CD4-positive, alpha-beta T cell (primary cell): ENCODE measurements at regions not wholly inside any gene's neighbourhood (a gene's known extent, or its start where the extent isn't known, plus 50 kb on each side); places are given as distances from the start of the nearest gene placed in this dataset.

Source experiments
- ATAC-seq: fragments of 200-7000 bp; cut with Tn5 transposase; one replicate; pipeline ENCODE4 v1.10.0; 2022; ENCODE audit warnings: mild to moderate bottlenecking; ENCODE audit not compliant: poor library complexity
- CTCF ChIA-PET: fragments of 350-600 bp; sonication (Branson Sonifier 250); formaldehyde crosslinking; loops from one replicate; lab custom pipeline; 2021; ENCODE audit warnings: antibody characterized with exemption, inconsistent platforms; lab: Charles Lee
- POLR2A ChIA-PET: fragments of 350-600 bp; sonication (Branson Sonifier 250); formaldehyde crosslinking; loops from one replicate; lab custom pipeline; 2021; ENCODE audit warnings: antibody characterized with exemption, inconsistent platforms; lab: Charles Lee
- DNase-seq, 14 experiments: peaks; one replicate each; pipeline ENCODE4 v3.0.0-alpha.2; 2013 to 2020; ENCODE audit warnings: mixed read lengths in 2 of 14
- H3K27ac ChIP-seq, 2 donors: one replicate each; pipeline versions ENCODE4 v1.5.1 to v1.7.0; 2013; ENCODE audit warnings: low read length in 2 of 2, low read depth in 1 of 2, mild to moderate bottlenecking in 1 of 2
- H3K27me3 ChIP-seq, 2 experiments: 1 replicate in 1 of 2; 2 replicates in 1 of 2; pipeline versions ENCODE4 v1.6.1 to v1.7.0; 2013; ENCODE audit warnings: low read length in 2 of 2, control low read depth in 1 of 2, mild to moderate bottlenecking in 1 of 2, moderate library complexity in 1 of 2; ENCODE audit not compliant: insufficient read depth in 2 of 2, control insufficient read depth in 1 of 2
- H3K36me3 ChIP-seq: one replicate; pipeline ENCODE4 v1.6.1; 2013; ENCODE audit warnings: low read length, control low read depth; ENCODE audit not compliant: insufficient read depth
- H3K4me1 ChIP-seq: one replicate; pipeline ENCODE4 v1.6.1; 2013; ENCODE audit warnings: low read length, control low read depth; ENCODE audit not compliant: insufficient read depth
- H3K4me3 ChIP-seq: one replicate; pipeline ENCODE4 v1.5.1; 2013; ENCODE audit warnings: mild to moderate bottlenecking, low read length, moderate library complexity
- H3K9me3 ChIP-seq, 2 experiments: 1 replicate in 1 of 2; 2 replicates in 1 of 2; pipeline versions ENCODE4 v1.6.1 to v1.7.0; 2013; ENCODE audit warnings: low read length in 2 of 2, mild to moderate bottlenecking in 2 of 2, control low read depth in 1 of 2, moderate library complexity in 1 of 2; ENCODE audit not compliant: control insufficient read depth in 1 of 2, insufficient read depth in 1 of 2
- H3K27ac Mint-ChIP-seq: one replicate; pipeline ENCODE4 v1.8.0; 2020; ENCODE audit warnings: mixed read lengths
- H3K27me3 Mint-ChIP-seq: one replicate; pipeline ENCODE4 v1.8.0; 2021; ENCODE audit warnings: mixed read lengths
- H3K36me3 Mint-ChIP-seq: one replicate; pipeline ENCODE4 v1.8.0; 2021; ENCODE audit warnings: low read depth, mixed read lengths
- H3K4me1 Mint-ChIP-seq: one replicate; pipeline ENCODE4 v1.8.0; 2021; ENCODE audit warnings: low read depth, mixed read lengths
- H3K4me3 Mint-ChIP-seq: one replicate; pipeline ENCODE4 v1.8.0; 2020; ENCODE audit warnings: mild to moderate bottlenecking, mixed read lengths
- H3K9me3 Mint-ChIP-seq: one replicate; pipeline ENCODE4 v1.8.0; 2020; ENCODE audit warnings: mixed read lengths
- intact Hi-C, 2 experiments: fragments of 100-400 bp; cut with DNase I in 1 of 2; cut with micrococcal nuclease in 1 of 2; formaldehyde crosslinking; loops; one replicate each; pipeline versions ENCODE4 v1.15.1 to v1.9.0; 2023 to 2025; cut with DNase I, micrococcal nuclease
- TF ChIP-seq, protein P1 (sequence below): fragments of 200-600 bp; IDR thresholded peaks from one replicate; pipeline ENCODE4 v1.8.0; 2022; ENCODE audit warnings: antibody characterized with exemption, mild to moderate bottlenecking

GRCh38 chr1:30064547-30064946 is 658.8 kb downstream of the MATN1 start:
- Mint-ChIP-seq H3K36me3 (no peaks in the 10 kb centered on the region), H3K27me3 (peaks cover 5% of the 10 kb centered on the region), H3K9me3 (no peaks in the 10 kb centered on the region), H3K4me1 (no peaks in the 10 kb centered on the region), H3K4me3 (no peak overlapping the region), H3K27ac (no peak overlapping the region)
- H3K4me1 ChIP-seq = no peaks in the 10 kb centered on the region
- no peak overlapping the region for H3K27ac ChIP-seq
- H3K27me3 ChIP-seq = no peaks in the 10 kb centered on the region
- intact Hi-C loops = no loop called here
- H3K36me3 ChIP-seq = no peaks in the 10 kb centered on the region
- CTCF ChIA-PET = no interaction called here
- no peak for ATAC-seq
- TF ChIP-seq, protein P1, sequence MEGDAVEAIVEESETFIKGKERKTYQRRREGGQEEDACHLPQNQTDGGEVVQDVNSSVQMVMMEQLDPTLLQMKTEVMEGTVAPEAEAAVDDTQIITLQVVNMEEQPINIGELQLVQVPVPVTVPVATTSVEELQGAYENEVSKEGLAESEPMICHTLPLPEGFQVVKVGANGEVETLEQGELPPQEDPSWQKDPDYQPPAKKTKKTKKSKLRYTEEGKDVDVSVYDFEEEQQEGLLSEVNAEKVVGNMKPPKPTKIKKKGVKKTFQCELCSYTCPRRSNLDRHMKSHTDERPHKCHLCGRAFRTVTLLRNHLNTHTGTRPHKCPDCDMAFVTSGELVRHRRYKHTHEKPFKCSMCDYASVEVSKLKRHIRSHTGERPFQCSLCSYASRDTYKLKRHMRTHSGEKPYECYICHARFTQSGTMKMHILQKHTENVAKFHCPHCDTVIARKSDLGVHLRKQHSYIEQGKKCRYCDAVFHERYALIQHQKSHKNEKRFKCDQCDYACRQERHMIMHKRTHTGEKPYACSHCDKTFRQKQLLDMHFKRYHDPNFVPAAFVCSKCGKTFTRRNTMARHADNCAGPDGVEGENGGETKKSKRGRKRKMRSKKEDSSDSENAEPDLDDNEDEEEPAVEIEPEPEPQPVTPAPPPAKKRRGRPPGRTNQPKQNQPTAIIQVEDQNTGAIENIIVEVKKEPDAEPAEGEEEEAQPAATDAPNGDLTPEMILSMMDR = no peak
- H3K4me3 ChIP-seq = no peak overlapping the region
- no peak for DNase-seq
- peaks cover 0 to 3% of the 10 kb centered on the region in 2 experiments for H3K9me3 ChIP-seq
- POLR2A ChIA-PET = no interaction called here

- no peak for DNase-seq
- H3K4me1 ChIP-seq = no peaks in the 10 kb centered on the region
- intact Hi-C loops = no loop called here
- H3K9me3 ChIP-seq = peaks cover 0 to 3% of the 10 kb centered on the region in 2 experiments
- TF ChIP-seq, protein P1 = no peak
- no peaks in the 10 kb centered on the region for H3K4me1 Mint-ChIP-seq
- no peak overlapping the region for H3K4me3 ChIP-seq
- H3K4me3 Mint-ChIP-seq = no peak overlapping the region
- H3K27me3 Mint-ChIP-seq = peaks cover 1% of the 10 kb centered on the region
- no peaks in the 10 kb centered on the region for H3K36me3 ChIP-seq
- ChIA-PET CTCF (no interaction called here), POLR2A (no interaction called here)
- H3K27me3 ChIP-seq = no peaks in the 10 kb centered on the region
- no peaks in the 10 kb centered on the region for H3K9me3 Mint-ChIP-seq
- no peak overlapping the region for H3K27ac ChIP-seq
- H3K27ac Mint-ChIP-seq = no peak overlapping the region
- ATAC-seq = no peak
- H3K36me3 Mint-ChIP-seq = no peaks in the 10 kb centered on the region
These were observed 659.6 kb downstream of the MATN1 start for GRCh38 chr1:30063621-30064280.

DNA sequence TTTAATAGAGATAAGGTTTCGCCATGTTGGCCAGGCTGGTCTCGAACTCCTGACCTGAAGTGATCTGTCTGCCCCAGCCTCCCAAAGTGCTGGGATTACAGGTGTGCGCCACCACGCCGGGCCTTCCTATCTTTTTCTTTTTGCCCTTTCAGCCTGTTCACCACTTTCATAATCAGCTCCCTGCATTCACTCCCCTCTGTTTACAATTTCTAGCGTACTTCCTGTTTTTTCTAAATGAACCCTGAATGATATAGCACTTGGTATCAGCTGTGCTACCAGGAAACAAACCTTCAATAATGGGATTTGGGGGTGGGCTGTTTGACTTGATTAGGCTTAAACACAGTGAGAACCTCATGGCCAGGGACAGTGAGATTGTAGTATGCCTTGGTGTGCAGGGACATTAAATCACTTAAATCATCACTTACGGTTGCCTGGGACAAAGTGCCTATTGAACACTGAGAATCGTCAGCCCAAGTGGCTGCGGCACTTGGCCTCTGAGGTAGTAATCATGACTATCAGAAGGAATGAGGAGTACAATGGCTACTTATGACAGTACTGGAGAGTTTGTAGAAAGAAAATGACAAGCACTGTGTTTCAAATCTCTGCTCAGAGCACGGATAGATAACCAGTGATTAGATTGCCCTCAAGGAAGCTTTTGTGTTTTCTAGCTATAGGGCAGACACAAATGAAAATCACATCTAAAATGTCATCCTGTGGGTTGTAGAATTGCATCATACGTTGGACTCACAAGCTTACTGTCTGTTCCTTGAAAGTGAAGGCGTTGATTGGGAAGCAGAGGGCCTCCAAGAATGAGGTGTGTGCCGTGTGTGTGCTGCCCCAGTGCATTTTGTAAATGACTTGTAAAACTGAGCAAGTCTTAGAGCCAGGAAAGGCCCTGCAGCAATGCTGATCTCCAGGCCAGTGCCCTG is 661.8 kb downstream of the MATN1 start:
- intact Hi-C loops = no loop called here
- Histone ChIP-seq H3K4me3 (no peak overlapping the region), H3K4me1 (no peaks in the 10 kb centered on the region), H3K36me3 (no peaks in the 10 kb centered on the region), H3K9me3 (no peaks in the 10 kb centered on the region), H3K27ac (no peak overlapping the region), H3K27me3 (no peaks in the 10 kb centered on the region)
- H3K4me3 Mint-ChIP-seq = no peak overlapping the region
- TF ChIP-seq, protein P1 = no peak
- ChIA-PET POLR2A (no interaction called here), CTCF (no interaction called here)
- H3K4me1 Mint-ChIP-seq = no peaks in the 10 kb centered on the region
- no peak overlapping the region for H3K27ac Mint-ChIP-seq
- no peak for ATAC-seq
- no peaks in the 10 kb centered on the region for H3K9me3 Mint-ChIP-seq
- peaks cover 6% of the 10 kb centered on the region for H3K27me3 Mint-ChIP-seq
- no peaks in the 10 kb centered on the region for H3K36me3 Mint-ChIP-seq
- DNase-seq = no peak
